ENCODE measurements at regions not wholly inside any gene's neighbourhood (a gene's known extent, or its start where the extent isn't known, plus 50 kb on each side); places are given as distances from the start of the nearest gene placed in this dataset.

DNA sequence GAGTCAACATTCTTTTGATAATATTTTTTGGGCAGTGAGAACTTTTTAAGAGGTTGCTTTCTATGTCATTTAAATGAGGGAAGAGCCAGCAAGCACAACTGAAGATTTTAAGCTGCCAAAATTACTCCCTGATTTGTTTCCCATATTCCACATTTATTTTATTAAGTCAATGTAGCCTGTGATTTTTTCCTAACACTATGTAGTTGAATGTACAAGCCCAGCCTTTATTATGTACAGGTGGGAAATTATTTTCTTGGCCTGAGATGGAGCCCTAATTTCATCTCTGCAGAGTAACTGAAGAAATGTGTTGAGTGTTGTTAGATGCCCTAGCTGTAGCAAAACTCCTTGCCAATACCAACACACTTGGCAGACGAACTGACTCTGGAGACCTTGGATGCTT, 83.1 kb upstream of the MINDY3 start (continued):
- TF ChIP-seq REST (IDR thresholded peaks at IDR 0.05; ENCODE audit: borderline replicate concordance), result no peak
- TF ChIP-seq REST (CRISPR knock-in tag; IDR thresholded peaks at IDR 0.05; ENCODE audit: low read depth), result no peak
- TF ChIP-seq ILK (tag; IDR thresholded peaks at IDR 0.05; ENCODE audit: borderline replicate concordance, low read depth), result no peak
- no peak for TF ChIP-seq SNRNP70 (optimal IDR thresholded peaks at IDR 0.05; ENCODE audit: low read depth, low read length)
